T1000 (cell line): ENCODE measurements at regions not wholly inside any gene's neighbourhood (a gene's known extent, or its start where the extent isn't known, plus 50 kb on each side); places are given as distances from the start of the nearest gene placed in this dataset.

Experiments
- DNase-seq: peaks from one replicate; lab custom pipeline; 2025; ENCODE audit warnings: mixed read lengths; lab: John Stamatoyannopoulos, UW

- DNase-seq = no peak
Measured at GRCh38 chr12:62995097-62995496, 60.1 kb upstream of the PPM1H start.

- DNase-seq = no peak
Measured at GRCh38 chr12:62986844-62987243, 51.9 kb upstream of the PPM1H start.
